HG03175 (cell line): ENCODE measurements at regions not wholly inside any gene's neighbourhood (a gene's known extent, or its start where the extent isn't known, plus 50 kb on each side); places are given as distances from the start of the nearest gene placed in this dataset.
A peak's percentile ranks its signal among the peaks of the same experiment; 100 is the strongest.
"Not testable (repeated sequence)": the region's sequence is repeated elsewhere in the genome, so short reads cannot be mapped to it uniquely, and the experiment has no call there.

Experiments used
- ATAC-seq: cut with Tn5 transposase; IDR thresholded peaks from one replicate; pipeline ENCODE4 v1.9.1; 2021; ENCODE audit warnings: mild to moderate bottlenecking, moderate library complexity; ENCODE audit not compliant: unreplicated experiment

GRCh38 chr3:173342679-173343078 lies 54.9 kb upstream of the NLGN1 start:
- no peak for ATAC-seq

- ATAC-seq = no peak
Observed at GRCh38 chr3:173340626-173341025, 56.9 kb upstream of the NLGN1 start.

DNA sequence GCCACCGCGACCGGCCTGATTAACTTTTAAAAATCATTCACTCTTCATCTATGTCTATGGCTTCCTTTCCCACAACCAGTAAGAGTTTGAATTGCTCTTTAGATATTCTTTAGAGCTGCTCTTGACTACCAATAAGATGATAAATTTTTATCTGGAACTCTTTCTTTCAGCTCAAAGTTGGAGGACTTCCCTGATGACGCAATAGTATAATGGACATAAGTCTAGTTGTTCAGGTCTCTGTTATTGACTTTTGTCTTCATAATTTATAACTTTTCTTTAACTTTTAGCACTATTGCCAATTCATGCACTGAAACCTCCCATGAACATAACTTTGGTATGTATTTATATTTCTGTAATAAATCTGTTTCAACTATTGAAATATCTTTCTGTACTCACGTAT lies 61.3 kb upstream of the NLGN1 start:
- ATAC-seq = no peak

DNA sequence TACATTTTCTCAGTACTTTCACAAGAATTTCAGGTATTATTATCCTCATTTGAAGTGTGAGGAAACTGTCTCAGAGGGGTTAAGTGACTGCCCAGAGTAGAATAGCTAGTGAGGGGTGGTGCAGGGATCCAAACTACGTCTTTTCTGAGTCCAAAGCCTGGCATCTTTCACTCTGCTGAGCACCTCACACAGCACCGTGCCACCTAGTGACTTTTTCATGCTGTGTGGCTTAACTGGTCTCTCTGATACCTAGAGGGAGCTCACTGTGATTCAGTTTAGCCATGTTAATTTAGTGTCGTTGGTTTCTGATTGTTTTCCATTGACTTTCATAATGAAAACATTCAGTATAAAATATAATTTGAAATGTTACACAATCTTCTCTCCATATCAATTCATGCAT lies 91.4 kb upstream of the NLGN1 start:
- no peak for ATAC-seq

- no peak for ATAC-seq
Observed at GRCh38 chr3:173304182-173304800, 93.3 kb upstream of the NLGN1 start.

DNA sequence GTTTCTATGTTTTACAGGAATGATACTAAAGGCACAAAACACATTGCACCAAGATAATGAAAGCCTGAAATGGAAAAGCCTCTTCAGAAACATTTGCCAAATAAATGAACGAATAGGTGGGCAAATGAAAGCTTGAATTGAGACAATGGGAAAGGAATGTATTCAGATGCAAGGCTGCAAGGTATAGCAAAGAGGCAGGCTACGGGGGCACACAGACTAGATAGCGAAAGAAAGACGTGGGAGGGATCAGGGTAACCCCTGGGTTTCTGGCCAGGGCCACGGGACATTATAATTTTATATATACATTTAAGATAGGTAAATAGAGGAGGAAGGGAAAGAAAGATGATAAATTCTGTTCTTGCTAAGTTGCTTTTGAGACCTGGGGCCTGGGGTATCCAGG lies 95.9 kb upstream of the NLGN1 start:
- ATAC-seq = no peak

DNA sequence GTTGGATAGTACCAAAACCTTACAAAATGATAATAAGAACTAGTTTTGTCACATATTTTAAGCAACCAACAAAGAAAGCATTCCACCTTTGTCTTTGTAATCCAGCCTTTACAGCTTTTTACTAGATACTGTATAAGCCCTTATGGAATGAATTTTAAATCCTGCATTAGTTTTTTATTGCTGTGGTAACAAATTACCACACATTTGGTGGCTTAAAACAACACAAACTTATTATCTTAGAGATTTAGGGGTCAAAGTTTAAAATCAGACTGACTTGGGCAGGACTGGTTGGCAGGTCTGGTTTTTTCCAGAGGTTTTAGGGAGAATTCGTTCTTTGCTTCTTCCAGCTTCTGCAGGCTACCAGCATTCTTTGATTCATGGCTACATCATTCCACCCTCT lies 108.5 kb upstream of the NLGN1 start:
- ATAC-seq = no peak

DNA sequence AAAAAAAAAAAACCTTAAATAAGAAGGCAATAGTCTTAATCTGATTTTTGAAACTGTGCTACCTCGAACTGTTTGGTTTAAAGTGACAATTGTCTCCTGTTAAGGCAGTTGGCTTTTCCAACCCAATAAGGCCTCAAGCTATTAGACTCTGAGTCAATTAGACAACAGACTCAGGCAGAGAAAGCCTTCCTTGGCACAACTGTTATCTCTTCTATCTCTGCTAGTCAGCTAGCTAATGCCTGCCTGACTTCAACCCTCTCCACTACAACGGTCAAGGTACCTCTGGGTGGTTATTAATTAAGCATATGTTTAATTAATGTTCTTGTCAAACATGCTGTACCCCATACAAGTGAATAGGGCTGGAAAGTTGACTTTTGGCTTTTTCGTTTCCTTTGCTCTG lies 110.2 kb upstream of the NLGN1 start:
- ATAC-seq = no peak

- ATAC-seq = not testable (repeated sequence)
Observed at GRCh38 chr3:173286507-173286906, 111.0 kb upstream of the NLGN1 start.

DNA sequence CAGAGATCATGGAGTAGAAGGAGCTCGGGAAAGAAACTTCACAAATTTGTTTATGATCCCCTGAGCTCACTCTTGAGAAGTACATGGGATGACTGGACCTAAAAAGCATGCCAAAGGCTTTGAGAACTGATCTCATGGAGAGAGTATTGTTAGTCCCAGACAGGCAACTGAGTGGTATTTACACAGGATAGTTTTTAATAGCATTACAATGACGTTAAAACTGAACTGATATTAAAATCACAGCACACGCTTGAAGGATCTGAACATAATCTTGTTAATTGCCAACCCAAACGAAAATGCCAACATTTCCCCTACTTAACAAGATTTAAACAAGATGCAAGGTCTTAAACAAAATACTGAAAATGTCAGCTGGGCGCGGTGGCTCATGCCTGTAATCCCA lies 113.2 kb upstream of the NLGN1 start:
- no peak for ATAC-seq

DNA sequence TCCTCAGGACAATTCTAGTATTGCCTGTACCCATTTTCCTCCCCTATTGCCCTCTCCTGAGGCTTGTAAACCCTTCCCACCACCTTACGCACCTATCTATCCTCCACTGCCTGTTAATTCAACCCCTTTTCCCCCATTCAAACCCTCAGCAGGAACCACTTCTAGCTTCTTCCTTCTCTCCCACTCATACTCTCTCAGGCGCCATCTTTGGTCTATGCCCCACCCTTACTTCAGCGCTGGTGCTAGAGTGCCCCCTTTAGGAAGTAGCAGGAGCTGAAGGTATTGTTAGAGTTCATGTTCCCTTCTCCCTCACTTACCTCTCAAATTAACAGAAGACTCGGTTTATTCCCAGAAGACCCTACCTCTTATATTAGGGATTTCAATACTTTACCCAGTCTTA lies 121.8 kb upstream of the NLGN1 start:
- ATAC-seq = no peak

DNA sequence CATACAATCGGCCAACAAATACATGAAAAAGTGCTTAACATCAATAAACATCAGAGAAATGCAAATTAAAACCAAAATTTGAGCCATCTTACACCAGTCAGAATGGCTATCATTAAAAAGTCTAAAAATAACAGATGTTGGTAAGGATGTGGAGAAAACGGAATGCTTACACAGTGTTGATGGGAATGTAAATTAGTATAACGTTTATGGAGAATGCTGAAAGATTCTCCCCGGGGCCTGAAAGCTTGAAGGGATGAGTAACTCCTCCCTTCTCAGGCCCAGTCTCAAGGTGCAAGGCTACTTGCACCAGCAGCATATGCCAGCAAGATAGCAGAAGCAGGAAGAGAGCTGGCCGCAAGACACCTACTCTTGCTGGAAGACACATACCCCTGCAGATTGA lies 123.7 kb upstream of the NLGN1 start:
- no peak for ATAC-seq

GRCh38 chr3:173268781-173269180 lies 127.7 kb upstream of the SPATA16 start:
- ATAC-seq = no peak

DNA sequence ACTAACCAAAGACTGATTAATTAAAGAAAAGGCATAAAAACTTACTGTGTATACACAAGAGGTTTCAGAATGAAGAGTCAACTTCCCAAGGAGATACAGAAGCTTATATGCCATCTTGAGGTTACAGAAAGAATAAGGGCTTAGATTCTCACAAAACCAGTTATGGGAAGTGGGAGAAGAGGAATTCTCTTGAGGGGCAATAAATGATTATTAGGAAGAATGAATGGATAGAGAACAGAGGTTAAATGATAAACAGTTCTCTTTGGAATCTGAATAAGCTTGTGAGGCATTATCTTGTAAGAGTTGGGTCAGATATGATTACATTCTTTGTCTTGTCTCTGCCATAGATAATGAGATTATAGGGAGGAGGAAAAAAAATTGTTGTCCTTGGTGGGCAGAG lies 126.7 kb upstream of the SPATA16 start:
- no peak for ATAC-seq

GRCh38 chr3:173266441-173266840 lies 125.4 kb upstream of the SPATA16 start:
- ATAC-seq = no peak

DNA sequence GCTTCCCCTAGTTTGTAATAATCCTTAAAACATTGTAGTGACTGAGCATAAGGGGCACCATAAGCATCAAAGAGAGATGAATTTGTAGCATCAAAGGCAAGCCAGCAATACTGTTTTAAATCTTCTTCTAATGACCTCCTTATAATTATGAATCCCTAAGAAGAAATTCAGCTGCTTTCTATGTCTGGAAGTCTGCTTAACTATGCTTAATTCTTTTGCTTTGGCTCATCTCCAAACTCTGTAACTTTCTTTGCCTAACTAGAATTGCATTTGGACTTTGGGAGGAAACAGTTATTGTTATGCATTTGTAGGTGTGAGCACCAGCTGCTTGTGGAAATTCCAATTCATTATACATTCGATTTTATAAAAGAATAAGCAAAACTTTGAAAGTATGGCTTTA lies 117.7 kb upstream of the SPATA16 start:
- no peak for ATAC-seq

GRCh38 chr3:173257797-173258196 lies 116.8 kb upstream of the SPATA16 start:
- ATAC-seq = no peak

GRCh38 chr3:173255555-173255954 lies 114.5 kb upstream of the SPATA16 start:
- ATAC-seq = no peak

- no peak for ATAC-seq
Observed at GRCh38 chr3:173253471-173253870, 112.4 kb upstream of the SPATA16 start.

DNA sequence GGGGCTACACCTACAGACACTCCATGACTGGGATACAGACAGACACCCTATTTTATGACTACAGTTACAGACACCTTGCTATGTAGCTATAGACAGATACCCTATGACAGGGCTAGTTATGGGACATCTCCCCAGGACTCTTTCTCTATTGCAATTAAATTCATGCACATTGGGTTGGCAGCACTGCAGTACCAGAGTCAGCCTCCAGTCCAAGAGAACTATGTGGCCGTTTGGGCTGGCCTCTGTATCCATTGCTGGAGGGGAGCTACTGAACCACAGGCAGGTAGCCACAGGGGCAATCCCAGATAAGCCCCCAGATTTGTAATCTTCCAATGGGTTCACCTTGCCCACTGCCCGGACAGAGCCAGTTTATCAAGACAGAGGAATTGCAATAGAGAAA lies 108.4 kb upstream of the SPATA16 start:
- ATAC-seq = no peak

DNA sequence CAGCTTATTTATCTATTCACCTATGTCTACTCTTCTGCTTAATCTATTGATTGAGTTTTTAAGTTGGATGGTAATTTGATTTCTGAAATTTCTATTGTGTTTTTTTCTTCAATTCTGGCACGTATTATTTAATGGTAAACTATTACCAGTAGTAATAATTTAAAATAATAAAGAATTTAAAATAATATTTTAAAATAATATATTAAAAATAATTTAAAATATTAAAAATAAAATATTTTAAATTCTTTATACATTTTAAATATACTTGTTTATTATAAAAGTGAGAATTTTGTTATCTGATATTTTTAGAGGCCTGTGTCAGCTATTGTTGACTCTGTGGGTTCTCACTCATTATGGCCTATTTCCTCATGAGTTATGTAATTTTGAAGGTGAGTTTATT lies 100.7 kb upstream of the SPATA16 start:
- ATAC-seq = no peak

DNA sequence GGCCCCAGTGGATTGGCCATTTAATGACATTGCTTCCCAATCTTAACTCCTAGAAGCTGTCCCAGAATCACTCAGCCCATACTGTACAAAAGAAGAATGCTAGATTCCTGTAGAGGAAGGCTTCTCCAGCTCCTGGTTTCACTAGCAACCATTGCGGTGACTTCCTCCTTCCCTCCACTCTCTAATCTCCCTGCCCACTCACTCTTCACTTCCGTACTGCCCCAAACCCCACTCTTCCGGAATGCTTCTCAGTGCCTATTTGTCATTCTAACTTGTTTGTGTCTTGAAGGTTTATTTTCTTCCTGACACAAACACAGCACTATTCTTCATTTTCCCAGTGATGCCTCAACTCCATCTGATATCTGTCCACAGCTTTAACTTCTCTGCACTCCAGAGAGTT lies 97.1 kb upstream of the SPATA16 start:
- ATAC-seq = no peak

- ATAC-seq = no peak
Observed at GRCh38 chr3:173225351-173225750, 84.3 kb upstream of the SPATA16 start.

GRCh38 chr3:173221010-173221409 lies 80.0 kb upstream of the SPATA16 start:
- ATAC-seq = peak; percentile 41
